NB4 (cell line): ENCODE measurements at regions not wholly inside any gene's neighbourhood (a gene's known extent, or its start where the extent isn't known, plus 50 kb on each side); places are given as distances from the start of the nearest gene placed in this dataset.

Experiments used
- DNase-seq: peaks from one replicate; pipeline ENCODE4 v3.0.0; 2010; ENCODE audit warnings: low read depth
- H3K4me3 ChIP-seq: one replicate; pipeline ENCODE4 v1.5.1; 2011; ENCODE audit warnings: mild to moderate bottlenecking, low read depth, low read length, moderate library complexity
- CTCF ChIP-seq: IDR thresholded peaks from one replicate; pipeline ENCODE4 v1.5.1; 2012; ENCODE audit warnings: low read depth, low read length
- MAX ChIP-seq: IDR thresholded peaks from 2 replicates; pipeline ENCODE4 v1.6.1; 2011; ENCODE audit warnings: low read depth, low read length
- MYC ChIP-seq: IDR thresholded peaks from 2 replicates; pipeline ENCODE4 v1.6.1; 2011; ENCODE audit warnings: low read depth, low read length
- POLR2A ChIP-seq: IDR thresholded peaks from 2 replicates; pipeline ENCODE4 v1.6.1; 2011; ENCODE audit warnings: mild to moderate bottlenecking; ENCODE audit not compliant: insufficient read length; ENCODE audit errors: extremely low read depth

GRCh38 chr1:209154912-209155311 lies 428.6 kb upstream of the CAMK1G start:
- TF ChIP-seq MYC (no peak), CTCF (no peak), POLR2A (no peak), MAX (no peak)
- no peak overlapping the region for H3K4me3 ChIP-seq
- DNase-seq: no peak

- no peak overlapping the region for H3K4me3 ChIP-seq
- no peak for TF ChIP-seq POLR2A
- TF ChIP-seq MYC: no peak
- TF ChIP-seq CTCF: no peak
- no peak for TF ChIP-seq MAX
- DNase-seq: no peak
These were observed 428.0 kb upstream of the CAMK1G start for GRCh38 chr1:209155546-209155945.

GRCh38 chr1:209156991-209157390 lies 426.5 kb upstream of the CAMK1G start:
- TF ChIP-seq MAX (no peak), POLR2A (no peak), CTCF (no peak), MYC (no peak)
- H3K4me3 ChIP-seq: no peak overlapping the region
- DNase-seq: no peak

- no peak for DNase-seq
- no peak overlapping the region for H3K4me3 ChIP-seq
- no peak for TF ChIP-seq MAX
- no peak for TF ChIP-seq POLR2A
- no peak for TF ChIP-seq CTCF
- no peak for TF ChIP-seq MYC
These were observed 425.8 kb upstream of the CAMK1G start for GRCh38 chr1:209157546-209158249.

GRCh38 chr1:209158851-209159250 lies 424.7 kb upstream of the CAMK1G start:
- no peak for DNase-seq
- no peak overlapping the region for H3K4me3 ChIP-seq
- TF ChIP-seq CTCF (no peak), MAX (no peak), MYC (no peak), POLR2A (no peak)
